GM18951 (cell line): ENCODE measurements at regions not wholly inside any gene's neighbourhood (a gene's known extent, or its start where the extent isn't known, plus 50 kb on each side); places are given as distances from the start of the nearest gene placed in this dataset.
A peak's percentile ranks its signal among the peaks of the same experiment; 100 is the strongest.
"Not testable (repeated sequence)": the region's sequence is repeated elsewhere in the genome, so short reads cannot be mapped to it uniquely, and the experiment has no call there.

Source experiments
- POLR2A ChIP-seq: IDR thresholded peaks from 4 replicates; pipeline ENCODE4 v1.6.1; 2011; ENCODE audit warnings: mild to moderate bottlenecking; ENCODE audit not compliant: insufficient read length, insufficient read depth; ENCODE audit errors: extremely low read depth
- in situ Hi-C: fragments of 300-500 bp; cut with MboI; formaldehyde crosslinking; loops from one replicate; pipeline ENCODE4 v1.12.0; 2022; ENCODE audit warnings: low sequenced_read_pairs, mixed read lengths, inconsistent platforms; ENCODE audit not compliant: unreplicated experiment

GRCh38 chr22:22165936-22166710 is 78.5 kb upstream of the VPREB1 start:
- in situ Hi-C loops, result no loop called here
- no peak for TF ChIP-seq POLR2A

GRCh38 chr22:22164541-22165272 is 79.9 kb upstream of the VPREB1 start:
- no peak for TF ChIP-seq POLR2A
- in situ Hi-C loops, result no loop called here

- in situ Hi-C loops, result no loop called here
- peak; percentile 89 for TF ChIP-seq POLR2A
These were observed 82.4 kb upstream of the VPREB1 start for GRCh38 chr22:22161924-22162851.

GRCh38 chr22:22160768-22161167 is 83.8 kb upstream of the VPREB1 start:
- in situ Hi-C loops, result not testable (repeated sequence)

- no peak for TF ChIP-seq POLR2A
- in situ Hi-C loops, result no loop called here
These were observed 85.2 kb upstream of the VPREB1 start for GRCh38 chr22:22159384-22159783.

- no peak for TF ChIP-seq POLR2A
- in situ Hi-C loops, result no loop called here
These were observed 85.6 kb upstream of the VPREB1 start for GRCh38 chr22:22158965-22159364.

GRCh38 chr22:22158207-22158816 is 86.3 kb upstream of the VPREB1 start:
- TF ChIP-seq POLR2A, result no peak
- in situ Hi-C loops, result no loop called here

GRCh38 chr22:22157348-22157725 is 87.2 kb upstream of the VPREB1 start:
- in situ Hi-C loops, result no loop called here
- no peak for TF ChIP-seq POLR2A

- in situ Hi-C loops, result no loop called here
- peak; percentile 32 for TF ChIP-seq POLR2A
These were observed 87.8 kb upstream of the VPREB1 start for GRCh38 chr22:22156716-22157347.

GRCh38 chr22:22156348-22156715 is 88.3 kb upstream of the VPREB1 start:
- in situ Hi-C loops, result no loop called here
- TF ChIP-seq POLR2A, result no peak

GRCh38 chr22:22155607-22156006 is 89.0 kb upstream of the VPREB1 start:
- TF ChIP-seq POLR2A, result no peak
- in situ Hi-C loops, result no loop called here

GRCh38 chr22:22155146-22155545 is 89.4 kb upstream of the VPREB1 start:
- no peak for TF ChIP-seq POLR2A
- in situ Hi-C loops, result no loop called here
